Effector CD8-positive, alpha-beta T cell (primary cell): ENCODE measurements at regions not wholly inside any gene's neighbourhood (a gene's known extent, or its start where the extent isn't known, plus 50 kb on each side); places are given as distances from the start of the nearest gene placed in this dataset.
"Not testable (repeated sequence)": the region's sequence is repeated elsewhere in the genome, so short reads cannot be mapped to it uniquely, and the experiment has no call there.

Source experiments
- DNase-seq: peaks from one replicate; lab custom pipeline; 2025; lab: John Stamatoyannopoulos, UW

DNA sequence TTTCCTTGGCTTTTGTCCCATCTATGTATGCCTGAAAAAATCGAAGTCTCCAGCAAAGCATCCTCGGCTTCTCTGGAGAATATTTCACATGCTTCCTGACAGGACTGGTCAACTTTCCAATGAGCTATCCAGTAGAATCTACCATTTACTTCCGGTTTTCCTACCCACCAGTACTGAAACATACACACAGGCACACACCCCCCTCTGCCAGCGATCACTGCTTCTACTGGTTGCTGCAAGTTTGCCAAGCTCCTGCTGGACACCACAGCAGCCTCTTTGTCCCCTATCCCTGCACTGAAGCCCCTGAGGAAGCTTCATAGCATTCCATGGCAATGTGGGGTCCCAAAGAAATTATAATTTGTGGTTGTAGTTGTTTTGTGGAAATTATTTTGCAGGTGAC is 536.8 kb downstream of the MATN1 start:
- DNase-seq, result no peak

DNA sequence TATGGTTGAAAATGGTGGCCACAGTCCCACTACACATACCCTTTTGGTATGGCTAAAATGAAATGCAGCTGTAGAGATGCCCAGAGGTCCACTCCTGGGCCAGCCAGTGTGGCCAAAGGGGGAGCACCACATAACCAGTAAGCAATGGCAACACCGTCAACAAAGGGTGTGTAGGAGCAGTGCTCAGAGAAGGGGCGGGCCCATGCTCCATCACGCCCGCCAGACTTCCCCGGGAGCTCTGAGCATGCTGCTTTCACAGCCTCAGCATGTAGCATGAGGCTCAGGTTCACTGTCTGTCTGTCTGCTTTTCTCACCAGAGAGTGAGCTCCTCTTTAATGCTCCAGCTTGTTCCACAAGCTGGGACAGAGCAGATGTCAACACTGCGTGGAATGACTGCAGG is 537.6 kb downstream of the MATN1 start:
- no peak for DNase-seq

DNA sequence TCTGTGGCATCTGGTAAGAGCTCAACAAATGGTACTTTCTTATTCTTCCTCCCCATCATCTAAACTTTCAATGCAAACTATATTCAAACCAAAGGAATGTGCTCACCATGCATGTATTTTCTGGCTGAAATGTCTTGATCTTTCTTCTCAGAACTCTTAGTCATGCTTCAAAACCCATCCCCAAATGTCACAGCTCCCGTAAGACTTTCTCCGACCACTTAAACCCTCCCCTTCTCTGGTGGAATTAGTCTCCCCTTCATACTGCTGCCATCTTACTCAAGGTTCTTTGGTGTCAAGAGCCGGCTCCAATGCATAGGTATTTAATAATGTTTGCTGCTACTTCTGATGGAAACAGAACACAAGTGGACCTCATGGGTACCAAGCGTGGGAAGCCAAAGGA is 538.1 kb downstream of the MATN1 start:
- no peak for DNase-seq

DNA sequence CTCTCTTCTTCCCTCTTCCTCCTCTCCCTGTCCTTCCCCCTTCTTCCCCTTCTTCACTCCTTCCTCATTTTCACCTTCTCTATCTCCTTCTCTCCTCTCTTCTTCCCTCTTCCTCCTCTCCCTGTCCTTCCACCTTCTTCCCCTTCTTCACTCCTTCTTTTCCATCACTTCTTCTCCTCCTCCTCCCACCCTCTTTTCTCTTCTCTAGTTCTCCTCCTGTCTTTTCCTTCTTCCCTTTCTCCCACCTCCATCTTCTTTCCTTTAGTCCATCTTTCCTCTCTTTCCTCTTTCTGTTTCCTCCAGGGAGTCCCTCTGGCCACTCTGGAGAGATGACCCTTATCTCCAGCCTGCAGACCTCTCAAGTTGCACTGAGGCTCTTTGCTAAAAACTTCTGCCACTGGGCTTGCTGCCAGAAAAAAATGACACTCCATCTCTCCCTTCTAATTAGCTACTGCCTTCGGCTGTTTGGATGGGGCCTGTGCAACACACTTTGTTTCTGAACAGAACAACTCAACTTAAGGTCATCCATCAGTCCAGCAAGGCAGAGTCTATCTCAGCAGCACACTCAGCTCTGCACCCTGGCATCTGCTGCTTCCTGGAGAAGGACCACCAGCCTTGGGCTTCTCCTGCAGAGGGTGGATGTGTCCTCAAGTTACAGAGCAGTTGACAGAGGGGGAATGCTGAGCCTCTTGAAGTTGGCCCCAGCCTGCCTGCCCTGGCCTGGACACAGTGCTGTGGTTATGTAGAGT is 538.8 kb downstream of the MATN1 start:
- no peak for DNase-seq

DNA sequence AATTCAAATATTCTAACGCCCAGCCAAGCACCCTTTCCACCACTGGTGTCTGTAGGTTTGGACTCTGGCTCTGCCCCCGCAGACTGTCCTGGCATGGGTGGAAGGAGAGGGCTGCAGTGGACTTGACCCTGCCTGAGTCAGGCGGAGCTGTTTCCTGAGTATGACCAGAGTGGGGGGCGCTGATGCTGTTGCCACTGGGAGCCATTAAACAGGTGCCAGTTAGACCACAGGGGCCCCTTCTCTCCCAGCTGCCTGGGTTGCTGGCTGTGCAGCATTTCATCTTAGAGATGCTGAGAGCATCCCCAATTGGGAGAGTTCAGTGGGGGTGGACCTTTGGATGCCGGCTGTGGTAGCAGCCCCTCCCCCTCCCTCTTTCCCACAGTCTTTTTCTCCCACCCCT is 539.5 kb downstream of the MATN1 start:
- DNase-seq, result no peak

DNA sequence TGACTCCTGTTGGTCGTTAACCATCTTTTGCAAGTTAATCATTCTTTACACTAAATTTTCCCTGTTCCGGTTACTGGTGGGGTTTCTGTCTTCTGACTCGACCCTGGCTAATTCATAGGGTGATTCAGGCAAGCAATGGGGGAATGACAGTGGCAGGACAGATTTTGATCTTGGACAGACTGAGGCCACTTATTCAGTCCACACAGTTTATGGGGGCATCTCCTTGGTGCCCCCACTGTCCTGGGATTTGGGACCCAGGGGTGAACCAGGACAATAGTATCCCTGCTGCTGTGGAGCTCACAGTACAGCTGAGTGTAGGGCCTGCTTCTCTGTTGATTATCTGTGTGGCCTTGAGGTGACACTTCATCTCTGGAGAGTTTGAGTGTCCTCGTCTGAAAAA is 540.4 kb downstream of the MATN1 start:
- no peak for DNase-seq

DNA sequence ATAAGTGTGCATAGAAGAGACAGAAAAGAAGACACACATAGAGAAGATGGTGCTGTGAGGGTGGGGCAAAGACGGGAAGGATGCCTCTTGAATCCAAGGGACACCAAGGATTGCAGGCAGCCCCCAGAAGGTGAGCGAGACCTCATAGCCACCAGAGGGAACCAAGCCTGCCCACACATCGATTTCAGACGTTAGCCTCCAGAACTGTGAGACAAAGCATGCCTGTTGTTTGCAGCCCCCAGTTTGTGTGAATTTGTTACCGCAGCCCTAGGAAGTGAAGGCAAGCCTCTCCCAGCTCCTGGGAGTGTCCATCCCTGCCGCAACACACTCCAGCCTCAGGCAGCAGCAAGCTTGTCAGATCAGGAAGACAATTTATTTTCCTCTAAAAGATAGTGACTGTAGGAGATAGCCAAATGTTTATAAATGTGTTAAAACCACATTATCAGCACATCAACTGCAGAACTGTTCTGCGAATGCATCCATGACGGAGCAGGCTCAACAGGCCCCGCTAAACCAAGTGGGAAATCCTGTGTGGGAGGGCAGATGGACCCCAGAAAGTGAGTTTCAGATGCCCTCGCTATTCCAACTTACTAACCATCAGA is 543.3 kb downstream of the MATN1 start:
- DNase-seq, result no peak

DNA sequence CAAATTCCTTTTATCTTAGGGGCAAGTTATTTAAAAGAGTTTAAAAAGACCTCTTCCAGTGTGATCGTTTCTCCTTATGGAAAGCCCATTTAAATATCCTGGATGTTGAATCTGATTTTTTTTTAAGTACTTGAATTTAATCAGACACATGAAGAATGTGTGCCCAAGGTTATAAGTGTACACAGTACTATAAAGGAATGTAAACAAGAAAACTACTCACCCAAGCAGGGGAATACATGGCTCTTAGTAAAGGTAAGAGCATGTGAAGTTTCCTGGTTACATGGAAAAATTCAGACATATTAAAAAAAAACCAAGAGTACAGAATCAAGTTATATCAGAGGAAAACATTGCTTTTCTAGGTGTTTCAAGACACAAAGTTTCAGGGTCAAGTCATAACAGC is 546.9 kb downstream of the MATN1 start:
- no peak for DNase-seq

DNA sequence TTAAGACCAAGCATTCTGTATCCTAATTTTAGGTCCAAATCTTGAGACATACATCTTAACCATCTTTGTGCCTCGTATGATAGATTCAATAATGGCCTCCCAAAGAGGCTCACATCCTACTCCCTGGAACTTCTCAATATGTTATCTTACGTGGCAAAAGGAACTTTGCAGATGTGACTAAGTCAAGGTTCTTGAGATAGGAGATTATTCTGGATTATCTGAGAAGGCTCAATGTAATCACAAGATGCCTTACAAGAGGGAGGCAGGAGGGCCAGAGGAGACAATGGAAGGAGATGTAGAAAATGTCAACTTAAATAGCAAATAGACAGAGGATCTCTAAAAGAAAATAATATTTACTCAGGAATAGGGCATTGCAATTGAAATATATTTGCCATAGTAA is 548.9 kb downstream of the MATN1 start:
- no peak for DNase-seq

DNA sequence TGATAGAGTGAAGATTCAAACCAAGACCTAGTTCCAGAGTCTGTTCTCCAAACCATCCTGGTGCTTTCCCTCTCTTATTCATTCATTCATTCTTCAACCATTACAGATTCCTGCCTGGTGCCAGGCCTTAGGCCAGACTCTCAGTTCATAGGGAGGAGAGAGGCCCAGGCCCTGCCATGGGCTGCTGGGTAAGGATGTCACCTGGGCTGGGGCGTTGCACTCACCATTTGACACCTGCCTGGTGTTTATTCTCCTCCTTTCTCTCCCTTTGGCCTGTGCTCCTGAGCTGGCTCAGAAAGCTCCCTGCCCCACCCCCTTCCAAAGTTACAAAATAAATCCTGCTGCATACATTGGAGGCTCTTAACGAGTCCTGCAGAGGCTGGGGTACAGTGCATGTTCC is 549.8 kb downstream of the MATN1 start:
- DNase-seq, result no peak

DNA sequence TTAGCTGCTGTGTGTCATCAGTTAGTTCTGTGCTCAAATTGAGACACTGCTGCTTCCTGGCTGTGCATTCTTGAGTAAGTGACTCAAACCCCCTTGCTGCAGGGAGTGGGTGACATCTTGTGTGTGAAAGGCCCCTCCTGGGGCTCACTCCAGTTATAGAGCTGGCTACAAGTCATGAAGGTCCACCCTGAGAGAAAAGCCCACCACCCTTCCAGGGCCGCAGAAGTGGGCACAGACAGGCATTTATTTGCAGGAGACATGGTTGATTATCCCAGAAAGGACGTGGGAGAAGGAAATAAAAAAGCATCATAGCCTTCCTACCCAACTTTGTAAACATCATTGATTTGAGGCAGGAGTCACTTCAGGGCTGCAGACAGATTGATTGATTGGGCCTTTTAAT is 550.6 kb downstream of the MATN1 start:
- no peak for DNase-seq

DNA sequence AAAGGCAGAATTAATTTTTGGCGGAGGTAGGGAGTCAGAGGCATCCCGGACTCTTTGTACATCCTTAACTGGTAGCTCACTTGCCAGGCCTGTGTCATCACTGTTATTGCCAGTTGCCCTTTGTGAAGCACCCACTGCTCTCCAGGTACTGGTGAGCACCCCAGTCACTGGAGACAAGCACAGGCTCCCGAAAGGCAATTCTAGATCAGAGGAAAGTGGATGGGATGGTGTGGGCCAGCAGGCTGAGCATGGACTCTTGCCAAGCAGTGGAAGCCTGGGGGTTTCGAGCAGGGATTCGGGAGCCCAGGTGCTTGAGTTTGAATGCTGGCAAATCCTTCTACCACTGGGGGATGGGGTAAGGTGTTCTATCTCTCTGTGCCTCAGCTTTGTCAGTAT is 551.1 kb downstream of the MATN1 start:
- no peak for DNase-seq

DNA sequence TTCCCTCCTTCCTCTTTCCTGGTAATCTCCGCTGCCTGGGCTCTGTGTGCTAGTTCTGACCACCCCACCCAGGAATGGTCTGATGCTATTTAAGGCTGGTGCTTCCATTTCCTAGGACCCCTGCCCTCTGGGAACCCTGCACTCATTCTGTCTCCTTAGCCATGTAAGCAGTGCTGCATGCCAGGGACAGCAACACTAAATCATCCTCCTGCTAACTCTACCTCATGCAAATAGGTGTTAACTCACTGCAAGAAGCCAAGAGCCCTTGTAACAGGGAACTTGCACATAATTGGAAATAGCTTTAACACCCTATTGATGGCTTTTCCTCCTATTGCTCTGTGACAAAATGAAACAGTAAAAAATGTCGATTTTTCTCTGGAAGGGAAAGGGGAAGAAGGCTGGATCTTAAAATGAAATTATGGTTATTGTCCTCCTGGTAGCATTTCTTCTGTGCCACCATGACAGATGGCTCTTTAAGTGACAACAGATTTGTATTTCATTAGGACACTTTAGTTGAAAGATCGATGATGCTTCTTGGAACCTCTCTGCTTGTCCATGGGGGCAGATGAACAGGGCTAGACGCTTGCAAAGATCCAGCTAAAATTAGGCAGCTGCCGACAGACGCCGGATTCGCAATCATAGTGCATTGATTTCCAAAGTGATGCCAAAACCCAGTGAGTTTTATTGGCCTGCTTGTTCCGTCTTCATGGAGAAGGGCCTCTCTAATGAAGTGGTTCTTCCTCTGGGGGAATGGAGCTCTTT is 551.7 kb downstream of the MATN1 start:
- DNase-seq, result no peak

DNA sequence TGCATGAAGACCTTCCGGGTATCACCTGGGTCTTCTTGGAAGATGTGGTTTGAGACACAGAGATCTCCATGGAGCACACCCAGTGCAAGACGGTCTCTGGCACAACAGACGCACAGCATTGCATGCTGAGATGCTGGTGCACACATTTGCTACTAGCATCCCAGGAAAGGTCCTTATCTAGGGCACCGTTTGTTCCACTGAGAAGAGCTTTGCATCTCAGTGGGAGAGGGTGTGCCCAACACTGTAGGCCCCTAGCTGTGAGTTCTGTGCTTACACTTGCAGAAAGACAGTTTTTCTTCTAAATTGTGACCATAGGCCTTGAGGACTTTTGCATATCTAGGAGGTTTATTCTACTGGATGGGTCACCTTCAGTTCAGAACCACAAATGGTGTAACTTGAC is 554.1 kb downstream of the MATN1 start:
- DNase-seq, result no peak

DNA sequence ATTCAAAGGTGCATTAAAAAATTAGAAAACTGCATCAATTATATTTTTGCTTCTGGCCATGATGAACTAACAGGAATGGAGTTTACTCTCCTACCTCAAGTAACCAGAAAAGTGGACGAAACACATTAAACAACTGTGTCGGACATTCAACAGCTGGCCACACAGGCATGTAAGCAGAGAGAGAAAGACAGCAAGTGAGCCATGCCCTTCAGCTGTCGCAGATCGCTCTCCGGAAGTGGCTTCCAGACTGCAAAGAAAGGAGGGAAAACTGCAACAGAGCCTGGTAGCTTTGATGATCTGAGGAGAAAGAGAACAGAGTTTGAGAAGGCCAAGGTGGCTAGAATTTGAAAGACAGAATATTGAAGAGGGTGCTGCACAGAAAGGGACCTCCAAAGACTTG is 557.2 kb downstream of the MATN1 start:
- DNase-seq, result no peak

DNA sequence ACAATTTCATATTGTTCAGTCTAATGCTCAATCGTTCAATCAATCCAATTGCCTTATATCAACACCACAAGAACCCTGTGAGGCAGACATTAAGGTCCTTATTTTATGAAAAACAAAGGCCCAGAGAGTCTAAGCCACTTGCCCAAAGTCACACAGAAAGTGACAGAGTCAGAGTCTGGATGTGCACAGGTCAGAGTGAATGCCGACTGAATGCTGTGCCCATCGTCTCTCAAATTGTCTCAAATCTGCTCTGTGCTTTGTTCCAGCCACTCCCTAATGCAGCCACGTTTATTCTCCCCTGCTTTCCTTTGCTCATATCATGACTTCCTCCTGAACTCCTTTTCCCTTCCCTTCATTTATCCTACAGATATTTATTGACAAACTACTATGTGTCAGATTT is 558.3 kb downstream of the MATN1 start:
- no peak for DNase-seq

DNA sequence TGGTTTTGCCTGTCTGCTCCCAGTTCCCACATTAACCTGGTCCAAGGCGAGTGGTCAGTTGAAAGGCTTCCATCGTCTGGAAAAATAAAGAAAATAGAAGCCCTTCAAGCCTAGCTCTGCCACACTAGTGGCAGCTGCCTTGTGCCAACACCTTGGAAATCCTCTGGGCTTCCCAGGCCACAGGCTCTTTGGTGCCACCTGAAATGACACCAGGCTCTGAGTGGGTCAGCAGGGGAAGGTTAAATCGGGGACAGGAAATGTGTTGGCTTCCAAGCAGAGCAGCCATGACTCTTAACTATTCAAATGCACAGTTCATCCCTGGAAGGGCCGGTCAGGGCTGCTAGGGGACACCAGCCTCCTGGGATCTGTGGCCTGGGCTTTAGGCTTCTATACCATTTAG is 558.7 kb downstream of the MATN1 start:
- no peak for DNase-seq

DNA sequence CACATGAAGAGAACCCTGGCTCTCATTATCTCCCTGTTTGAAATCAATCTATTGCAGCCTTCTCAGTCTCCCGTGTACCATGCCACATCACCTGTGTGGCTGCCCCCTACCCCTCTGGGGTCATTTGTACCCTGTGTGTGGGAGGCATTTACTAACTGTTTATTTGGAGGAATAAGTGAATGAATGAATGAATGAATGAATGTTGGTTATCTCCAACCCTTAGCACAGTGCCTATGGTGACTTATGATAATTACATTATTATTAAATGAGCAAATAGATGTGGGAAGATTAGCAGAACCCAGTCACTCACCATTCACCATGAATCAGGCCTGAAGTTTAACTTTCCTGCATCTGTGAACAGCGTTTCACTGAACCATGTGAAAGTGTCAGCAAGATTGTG is 560.8 kb downstream of the MATN1 start:
- DNase-seq, result no peak

DNA sequence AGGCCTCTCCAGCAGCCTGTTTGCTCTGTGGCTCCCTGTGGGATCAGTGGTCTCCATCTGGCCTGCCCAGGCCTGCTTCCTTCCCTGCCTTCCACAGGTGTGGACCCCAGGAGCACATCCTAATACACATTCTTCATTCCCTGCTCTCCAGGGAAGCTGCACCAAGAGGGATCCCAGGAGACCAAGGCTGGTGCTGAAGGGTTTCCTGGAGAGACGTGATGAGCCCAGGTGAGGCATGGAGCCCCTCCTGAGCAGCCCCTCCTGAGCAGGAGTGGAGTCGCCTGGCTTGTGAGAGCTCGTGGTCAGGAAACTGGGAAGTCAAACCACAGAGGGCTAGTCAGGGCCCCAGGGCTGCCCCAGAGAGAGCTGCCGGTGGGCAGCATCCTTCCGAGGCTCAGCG is 561.4 kb downstream of the MATN1 start:
- no peak for DNase-seq

DNA sequence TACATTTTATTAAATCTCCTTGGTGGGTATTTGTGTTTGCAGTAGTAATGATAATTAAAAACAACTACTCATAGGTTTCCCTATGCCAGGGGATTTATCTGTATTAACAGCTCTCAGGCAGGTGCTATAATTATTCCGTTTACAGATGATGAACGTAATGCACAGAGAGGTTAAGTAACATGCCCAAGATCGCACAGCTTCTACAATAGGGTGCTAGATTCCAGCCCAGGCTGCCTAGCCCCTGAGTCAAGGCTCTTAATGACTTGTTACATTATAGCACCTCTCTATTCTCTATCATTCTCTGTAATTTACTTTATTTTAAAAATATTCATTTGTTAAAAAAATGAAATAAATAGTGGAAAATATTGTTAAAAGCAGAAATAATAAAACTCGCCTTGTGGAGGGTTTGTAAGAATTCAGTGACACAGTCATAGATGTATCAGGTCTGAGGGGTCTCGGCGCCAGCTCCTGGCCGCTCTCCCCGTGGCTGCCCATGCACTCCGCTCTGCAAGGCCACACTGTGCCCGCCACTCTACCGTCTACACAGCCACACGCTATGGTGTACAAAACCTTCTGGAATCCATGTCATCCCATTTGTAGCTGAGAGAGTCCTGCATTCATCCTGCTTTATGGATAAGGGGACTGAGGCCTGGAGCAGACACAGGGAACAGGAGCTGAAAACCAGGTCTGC is 562.2 kb downstream of the MATN1 start:
- DNase-seq, result no peak

DNA sequence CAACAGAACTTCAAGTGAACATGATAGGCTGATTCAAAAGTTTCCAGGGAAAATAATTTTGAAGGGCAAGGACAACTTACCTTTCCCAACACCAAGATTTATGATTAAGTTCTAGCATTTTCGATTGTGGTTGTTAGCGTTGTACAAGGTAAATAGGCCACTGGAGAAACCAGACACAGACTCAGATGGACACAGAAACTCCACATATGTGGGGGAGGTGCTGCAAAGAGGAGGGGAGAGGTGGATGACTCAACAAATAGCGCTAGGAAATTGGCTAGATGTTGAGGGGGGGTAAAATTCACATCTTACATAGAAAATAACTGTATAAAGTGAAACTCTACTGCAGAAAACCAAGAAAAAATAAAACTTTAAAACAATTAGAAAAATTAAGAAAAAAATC is 564.4 kb downstream of the MATN1 start:
- DNase-seq, result no peak

DNA sequence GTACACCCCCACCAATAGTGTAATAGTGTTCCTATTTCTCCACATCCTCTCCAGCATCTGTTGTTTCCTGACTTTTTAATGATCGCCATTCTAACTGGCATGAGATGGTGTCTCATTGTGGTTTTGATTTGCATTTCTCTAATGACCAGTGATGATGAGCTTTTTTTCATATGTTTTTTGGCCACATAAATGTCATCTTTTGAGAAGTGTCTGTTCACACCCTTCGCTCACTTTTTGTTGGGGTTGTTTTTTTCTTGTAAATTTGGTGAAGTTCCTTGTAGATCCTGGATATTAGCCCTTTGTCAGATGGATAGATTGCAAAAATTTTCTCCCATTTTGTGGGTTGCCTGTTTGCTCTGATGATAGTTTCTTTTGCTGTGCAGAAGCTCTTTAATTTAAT is 567.7 kb downstream of the MATN1 start:
- not testable (repeated sequence) for DNase-seq

DNA sequence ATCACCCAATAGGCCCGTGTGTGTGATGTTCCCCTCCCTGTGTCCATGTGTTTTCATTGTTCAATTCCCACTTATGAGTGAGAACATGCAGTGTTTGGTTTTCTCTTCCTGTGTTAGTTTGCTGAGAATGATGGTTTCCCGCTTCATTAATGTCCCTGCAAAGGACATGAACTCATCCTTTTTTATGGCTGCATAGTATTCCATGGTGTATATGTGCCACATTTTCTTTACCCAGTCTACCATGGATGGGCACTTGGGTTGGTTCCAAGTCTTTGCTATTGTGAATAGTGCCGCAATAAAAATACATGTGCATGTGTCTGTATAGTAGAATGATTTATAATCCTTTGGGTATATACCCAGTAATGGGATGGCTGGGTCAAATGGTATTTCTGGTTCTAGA is 568.1 kb downstream of the MATN1 start:
- not testable (repeated sequence) for DNase-seq
